Right atrium auricular region (tissue), 2 donors: ENCODE measurements at regions not wholly inside any gene's neighbourhood (a gene's known extent, or its start where the extent isn't known, plus 50 kb on each side); places are given as distances from the start of the nearest gene placed in this dataset.

ENCODE experiments used
- DNase-seq: peaks from one replicate; pipeline ENCODE4 v3.0.0-alpha.2; 2019; ENCODE audit warnings: low spot score
- H3K27ac ChIP-seq, 2 donors: fragments of 200-600 bp; sonication (generic); 1 replicate in 1 of 2; 2 replicates in 1 of 2; pipeline ENCODE4 v1.5.1; 2016 to 2019
- H3K27me3 ChIP-seq, 2 donors: fragments of 200-600 bp; sonication (generic); one replicate each; pipeline versions ENCODE4 v1.5.1 to v1.6.0; 2017 to 2019
- H3K36me3 ChIP-seq: fragments of 200-600 bp; sonication (generic); one replicate; pipeline ENCODE4 v1.5.1; 2016
- H3K4me1 ChIP-seq, 2 donors: fragments of 200-600 bp; sonication (generic); one replicate each; pipeline versions ENCODE4 v1.5.1 to v1.6.0; 2017 to 2019
- H3K4me3 ChIP-seq, 2 donors: fragments of 200-600 bp; sonication (generic); 1 replicate in 1 of 2; 2 replicates in 1 of 2; pipeline ENCODE4 v1.5.1; 2017 to 2019; ENCODE audit warnings: mild to moderate bottlenecking in 1 of 2, moderate library complexity in 1 of 2
- H3K9me3 ChIP-seq, 2 donors: fragments of 200-600 bp; sonication (generic); one replicate each; pipeline ENCODE4 v1.5.1; 2019
- TF ChIP-seq, protein P1 (sequence below), 2 donors: fragments of 200-600 bp; sonication (generic); IDR thresholded peaks; one replicate each; pipeline ENCODE4 v1.5.1; 2019; ENCODE audit warnings: antibody characterized with exemption in 2 of 2

DNA sequence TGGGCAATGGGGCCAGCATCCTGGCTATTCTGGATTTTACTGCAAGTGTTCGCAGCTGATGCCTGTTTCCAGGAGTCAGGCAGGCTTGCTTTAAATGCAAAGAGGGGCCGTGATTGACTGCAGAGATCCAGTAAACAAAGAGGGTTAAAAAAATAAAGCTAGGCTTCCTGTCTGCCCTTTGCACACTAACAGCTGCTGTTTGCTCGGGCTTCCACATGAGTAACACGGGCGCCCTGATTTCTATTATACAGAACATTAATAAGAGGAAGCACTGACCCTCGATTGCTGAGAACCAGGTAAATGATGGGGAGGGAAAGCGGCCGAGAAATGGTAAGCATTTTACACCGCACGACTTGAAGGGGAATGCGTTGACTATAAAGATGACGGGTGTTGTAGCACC lies 254.2 kb upstream of the ZNF507 start:
- DNase-seq: no peak
- Histone ChIP-seq H3K27ac (no peak overlapping the region), H3K4me1 (no peaks in the 10 kb centered on the region), H3K27me3 (no peaks in the 10 kb centered on the region), H3K9me3 (no peaks in the 10 kb centered on the region), H3K36me3 (no peaks in the 10 kb centered on the region), H3K4me3 (no peak overlapping the region)
- TF ChIP-seq, protein P1, sequence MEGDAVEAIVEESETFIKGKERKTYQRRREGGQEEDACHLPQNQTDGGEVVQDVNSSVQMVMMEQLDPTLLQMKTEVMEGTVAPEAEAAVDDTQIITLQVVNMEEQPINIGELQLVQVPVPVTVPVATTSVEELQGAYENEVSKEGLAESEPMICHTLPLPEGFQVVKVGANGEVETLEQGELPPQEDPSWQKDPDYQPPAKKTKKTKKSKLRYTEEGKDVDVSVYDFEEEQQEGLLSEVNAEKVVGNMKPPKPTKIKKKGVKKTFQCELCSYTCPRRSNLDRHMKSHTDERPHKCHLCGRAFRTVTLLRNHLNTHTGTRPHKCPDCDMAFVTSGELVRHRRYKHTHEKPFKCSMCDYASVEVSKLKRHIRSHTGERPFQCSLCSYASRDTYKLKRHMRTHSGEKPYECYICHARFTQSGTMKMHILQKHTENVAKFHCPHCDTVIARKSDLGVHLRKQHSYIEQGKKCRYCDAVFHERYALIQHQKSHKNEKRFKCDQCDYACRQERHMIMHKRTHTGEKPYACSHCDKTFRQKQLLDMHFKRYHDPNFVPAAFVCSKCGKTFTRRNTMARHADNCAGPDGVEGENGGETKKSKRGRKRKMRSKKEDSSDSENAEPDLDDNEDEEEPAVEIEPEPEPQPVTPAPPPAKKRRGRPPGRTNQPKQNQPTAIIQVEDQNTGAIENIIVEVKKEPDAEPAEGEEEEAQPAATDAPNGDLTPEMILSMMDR (IDR thresholded peaks at IDR 0.05): no peak

DNA sequence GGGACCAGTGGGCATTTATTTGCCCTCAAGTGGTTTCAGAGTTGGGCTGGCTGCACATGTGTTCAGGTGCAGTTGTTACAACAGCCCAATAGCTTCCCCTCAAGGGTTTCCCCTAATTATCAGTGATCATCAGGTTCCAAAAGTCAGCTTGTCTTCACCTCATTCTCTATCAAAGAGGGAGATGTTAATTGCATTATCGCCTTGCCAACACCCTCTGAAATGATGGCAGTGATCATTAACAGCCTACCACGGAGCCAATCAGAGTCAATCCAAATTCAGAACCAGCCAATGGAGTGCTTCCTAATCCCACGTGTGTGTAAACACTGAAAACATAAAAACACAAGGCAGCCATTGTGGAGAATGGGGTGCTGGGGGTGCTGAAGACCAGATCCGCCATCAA lies 248.4 kb upstream of the ZNF507 start:
- no peak overlapping the region for H3K27ac ChIP-seq
- TF ChIP-seq, protein P1 (IDR thresholded peaks at IDR 0.05): no peak
- H3K9me3 ChIP-seq: no peaks in the 10 kb centered on the region
- no peaks in the 10 kb centered on the region for H3K36me3 ChIP-seq
- no peak overlapping the region for H3K4me3 ChIP-seq
- no peaks in the 10 kb centered on the region for H3K27me3 ChIP-seq
- no peaks in the 10 kb centered on the region for H3K4me1 ChIP-seq
- DNase-seq: no peak

DNA sequence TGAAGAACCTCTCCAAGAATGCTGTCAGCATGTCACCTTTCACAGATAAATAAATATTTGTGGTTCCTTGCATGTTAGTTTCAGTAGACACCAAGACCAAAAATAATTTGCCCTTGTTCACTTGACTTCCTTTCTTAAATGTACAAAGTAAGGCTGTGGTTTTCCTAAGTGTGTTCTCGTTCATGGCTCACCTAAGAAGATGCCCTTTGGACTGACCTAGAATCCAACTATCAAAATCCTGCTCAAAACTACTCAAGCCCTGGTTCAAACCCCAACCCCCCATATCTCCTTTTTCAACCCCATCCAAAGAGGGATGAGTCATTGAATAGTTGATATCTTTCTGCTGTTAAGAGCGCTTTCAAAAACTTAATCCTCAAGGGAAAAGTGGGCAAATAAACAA lies 247.8 kb upstream of the ZNF507 start:
- H3K4me1 ChIP-seq: no peaks in the 10 kb centered on the region
- TF ChIP-seq, protein P1 (IDR thresholded peaks at IDR 0.05): no peak
- no peaks in the 10 kb centered on the region for H3K36me3 ChIP-seq
- H3K27me3 ChIP-seq: no peaks in the 10 kb centered on the region
- no peaks in the 10 kb centered on the region for H3K9me3 ChIP-seq
- H3K27ac ChIP-seq: no peak overlapping the region
- DNase-seq: no peak
- no peak overlapping the region for H3K4me3 ChIP-seq

DNA sequence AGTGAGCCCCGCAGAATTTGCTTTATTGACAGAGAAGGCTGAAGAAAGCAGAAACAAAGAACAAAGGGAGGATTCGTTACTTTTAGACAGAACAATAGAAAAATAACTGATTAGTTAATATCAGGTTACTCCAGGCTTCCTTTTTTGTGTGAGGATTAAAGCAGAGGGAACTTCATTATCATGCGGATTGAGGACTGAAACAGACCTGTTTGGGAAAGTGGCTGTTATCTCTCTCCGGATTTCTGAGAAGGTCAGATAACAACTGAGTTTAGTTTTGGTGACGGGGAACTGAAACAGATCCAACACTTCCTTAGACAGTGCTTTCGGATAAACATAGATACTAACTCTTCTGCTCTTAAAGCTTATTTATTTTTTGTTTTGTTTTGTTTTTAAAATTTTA lies 246.4 kb upstream of the ZNF507 start:
- TF ChIP-seq, protein P1 (IDR thresholded peaks at IDR 0.05): no peak
- no peaks in the 10 kb centered on the region for H3K9me3 ChIP-seq
- no peak overlapping the region for H3K27ac ChIP-seq
- H3K27me3 ChIP-seq: no peaks in the 10 kb centered on the region
- no peaks in the 10 kb centered on the region for H3K36me3 ChIP-seq
- no peak for DNase-seq
- no peaks in the 10 kb centered on the region for H3K4me1 ChIP-seq
- no peak overlapping the region for H3K4me3 ChIP-seq

- Histone ChIP-seq H3K9me3 (no peaks in the 10 kb centered on the region), H3K27me3 (no peaks in the 10 kb centered on the region), H3K4me3 (no peak overlapping the region), H3K4me1 (no peaks in the 10 kb centered on the region), H3K36me3 (no peaks in the 10 kb centered on the region), H3K27ac (no peak overlapping the region)
- DNase-seq: no peak
- TF ChIP-seq, protein P1 (IDR thresholded peaks at IDR 0.05): no peak
These were observed 244.2 kb upstream of the ZNF507 start for GRCh38 chr19:32101206-32101605.

DNA sequence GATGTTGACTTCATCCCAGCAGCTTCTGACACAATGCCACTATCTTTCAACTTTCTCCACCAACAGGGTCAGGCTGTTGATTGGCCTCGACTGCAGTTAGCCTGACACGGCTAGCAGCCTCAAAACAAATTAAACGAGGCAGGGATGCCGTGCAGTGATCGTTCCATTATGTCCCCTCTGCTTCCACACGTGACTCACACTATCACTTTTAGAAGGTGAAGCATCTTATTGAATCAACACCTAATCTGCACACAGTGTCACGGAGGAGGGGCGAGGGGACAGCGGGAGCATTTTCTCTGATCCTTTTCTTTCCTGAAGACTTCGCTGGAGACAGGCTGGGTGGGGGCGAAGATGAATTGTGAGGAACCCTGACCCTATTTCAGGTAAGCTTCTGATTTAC lies 241.9 kb upstream of the ZNF507 start:
- H3K27ac ChIP-seq: no peak overlapping the region
- no peak overlapping the region for H3K4me3 ChIP-seq
- DNase-seq: no peak
- H3K36me3 ChIP-seq: no peaks in the 10 kb centered on the region
- H3K9me3 ChIP-seq: no peaks in the 10 kb centered on the region
- H3K27me3 ChIP-seq: no peaks in the 10 kb centered on the region
- TF ChIP-seq, protein P1 (IDR thresholded peaks at IDR 0.05): no peak
- no peaks in the 10 kb centered on the region for H3K4me1 ChIP-seq
